ENCODE measurements at regions not wholly inside any gene's neighbourhood (a gene's known extent, or its start where the extent isn't known, plus 50 kb on each side); places are given as distances from the start of the nearest gene placed in this dataset.

DNA sequence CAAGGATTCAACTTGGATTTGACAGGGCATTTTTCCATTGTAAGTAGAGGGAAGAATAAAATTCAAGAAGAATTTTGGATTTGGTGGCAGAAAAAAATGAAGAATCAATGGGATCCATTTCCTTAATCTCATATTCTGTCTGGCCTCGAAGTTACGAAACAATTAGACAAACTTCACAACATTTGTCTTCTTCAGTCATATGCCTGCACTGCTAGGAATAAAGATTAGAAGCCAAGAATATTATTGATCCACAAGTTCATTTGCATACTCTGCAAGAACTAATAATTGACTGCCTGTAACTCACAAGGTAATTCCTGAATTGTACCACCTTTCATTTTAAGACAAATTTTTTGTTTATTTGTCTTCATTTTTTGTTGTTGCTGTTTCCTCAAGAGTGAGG, 486.2 kb downstream of the HAO1 start:
- DNase-seq (ENCODE audit: low read depth) = no peak
- H3K4me3 ChIP-seq (ENCODE audit: low read depth, low read length) = no peak overlapping the region
- TF ChIP-seq CTCF (IDR thresholded peaks at IDR 0.05; ENCODE audit: insufficient read depth, low read depth, low read length) = no peak

GRCh38 chr20:7458459-7458858, 481.8 kb downstream of the HAO1 start:
- DNase-seq (ENCODE audit: low read depth) = no peak
- TF ChIP-seq CTCF (IDR thresholded peaks at IDR 0.05; ENCODE audit: insufficient read depth, low read depth, low read length) = no peak
- no peak overlapping the region for H3K4me3 ChIP-seq (ENCODE audit: low read depth, low read length)

DNA sequence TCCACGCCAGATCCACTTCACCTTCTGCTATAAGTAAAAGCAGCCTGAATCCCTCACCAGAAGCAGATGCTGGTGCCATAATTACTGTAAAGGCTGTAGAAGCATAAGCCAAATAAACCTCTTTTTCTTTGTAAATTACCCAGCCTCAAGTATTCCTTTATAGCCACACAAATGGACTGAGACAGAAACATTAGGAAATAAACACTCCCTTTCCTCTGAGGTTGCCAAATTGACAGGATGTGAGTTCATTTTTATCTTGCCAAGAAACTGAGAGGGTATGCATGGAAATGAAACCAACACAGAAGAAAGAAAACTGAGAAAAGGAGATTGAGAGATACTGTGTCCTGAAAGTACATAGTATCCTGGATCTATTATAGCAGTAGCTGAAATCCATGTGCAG, 481.2 kb downstream of the HAO1 start:
- TF ChIP-seq CTCF (IDR thresholded peaks at IDR 0.05; ENCODE audit: insufficient read depth, low read depth, low read length) = no peak
- peak; percentile 8 for DNase-seq (ENCODE audit: low read depth)
- no peak overlapping the region for H3K4me3 ChIP-seq (ENCODE audit: low read depth, low read length)

DNA sequence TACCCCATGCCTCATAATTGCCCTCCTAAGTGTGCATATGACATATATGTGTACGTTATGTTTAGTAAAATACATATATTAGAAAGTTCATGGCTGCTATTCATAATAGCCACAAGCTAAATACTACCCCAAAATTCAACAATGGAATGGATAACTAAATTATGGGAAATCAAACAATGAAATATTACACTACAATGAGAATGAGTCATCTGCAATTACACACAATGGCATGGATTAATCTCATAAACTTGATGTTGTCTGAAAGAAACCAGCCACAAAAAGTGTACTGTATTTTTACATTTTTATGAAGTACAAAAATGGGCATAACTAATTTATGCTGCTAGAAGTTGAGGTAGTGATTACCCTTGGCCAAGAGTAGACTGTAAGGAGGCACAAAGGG, 477.0 kb downstream of the HAO1 start:
- DNase-seq (ENCODE audit: low read depth) = no peak
- no peak overlapping the region for H3K4me3 ChIP-seq (ENCODE audit: low read depth, low read length)
- TF ChIP-seq CTCF (IDR thresholded peaks at IDR 0.05; ENCODE audit: insufficient read depth, low read depth, low read length) = no peak

GRCh38 chr20:7470912-7471311, 469.3 kb downstream of the HAO1 start:
- no peak overlapping the region for H3K4me3 ChIP-seq (ENCODE audit: low read depth, low read length)
- DNase-seq (ENCODE audit: low read depth) = no peak
- no peak for TF ChIP-seq CTCF (IDR thresholded peaks at IDR 0.05; ENCODE audit: insufficient read depth, low read depth, low read length)

GRCh38 chr20:7490288-7490687, 450.0 kb downstream of the HAO1 start:
- no peak for DNase-seq (ENCODE audit: low read depth)
- TF ChIP-seq CTCF (IDR thresholded peaks at IDR 0.05; ENCODE audit: insufficient read depth, low read depth, low read length) = no peak
- H3K4me3 ChIP-seq (ENCODE audit: low read depth, low read length) = no peak overlapping the region

GRCh38 chr20:7492257-7492656, 448.0 kb downstream of the HAO1 start:
- no peak overlapping the region for H3K4me3 ChIP-seq (ENCODE audit: low read depth, low read length)
- DNase-seq (ENCODE audit: low read depth) = no peak
- TF ChIP-seq CTCF (IDR thresholded peaks at IDR 0.05; ENCODE audit: insufficient read depth, low read depth, low read length) = no peak
